ENCODE measurements at regions not wholly inside any gene's neighbourhood (a gene's known extent, or its start where the extent isn't known, plus 50 kb on each side); places are given as distances from the start of the nearest gene placed in this dataset.

DNA sequence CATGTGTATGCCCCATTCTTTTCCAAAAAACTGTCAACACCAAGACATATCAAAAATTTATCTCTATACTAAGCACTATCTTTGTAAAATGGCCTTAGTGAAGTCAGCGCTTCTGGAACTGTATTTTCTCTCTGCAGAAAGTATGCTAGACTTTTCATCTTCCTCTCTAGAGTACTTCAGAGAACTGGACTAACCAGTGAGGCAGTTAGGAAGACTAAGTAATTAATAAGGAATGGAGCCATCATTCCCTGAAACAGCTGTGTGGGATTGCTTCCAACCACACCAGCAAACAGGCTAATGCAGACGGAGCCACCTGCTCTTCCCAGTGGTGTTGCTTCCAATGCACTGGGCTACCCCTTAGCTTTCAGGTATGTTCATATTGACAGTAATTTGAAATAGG lies 169.1 kb upstream of the FUT9 start:
- POLR2A ChIA-PET: no interaction called here
- Histone ChIP-seq H3K4me1 (ENCODE audit: control insufficient read depth, insufficient read depth, low read length) (no peaks in the 10 kb centered on the region), H3K9me3 (ENCODE audit: control insufficient read depth, insufficient read depth, low read depth, low read length) (no peaks in the 10 kb centered on the region), H3K27ac (ENCODE audit: low read length) (no peak overlapping the region), H3K27me3 (ENCODE audit: control insufficient read depth, insufficient read depth, low read length) (no peaks in the 10 kb centered on the region), H3K4me3 (ENCODE audit: low read depth in 2 of 2, low read length in 2 of 2) (no peak overlapping the region), H3K36me3 (ENCODE audit: control insufficient read depth, insufficient read depth, low read length) (no peaks in the 10 kb centered on the region)
- BruUV-seq (replicated peaks): no TSS peak
- CTCF ChIA-PET: no interaction called here
- TF ChIP-seq POLR2AphosphoS5 (IDR thresholded peaks at IDR 0.05; ENCODE audit: low read depth, low read length): no peak
- TF ChIP-seq TCF7L2 (IDR thresholded peaks at IDR 0.05; ENCODE audit: low read depth, low read length): no peak
- TF ChIP-seq, protein P1, sequence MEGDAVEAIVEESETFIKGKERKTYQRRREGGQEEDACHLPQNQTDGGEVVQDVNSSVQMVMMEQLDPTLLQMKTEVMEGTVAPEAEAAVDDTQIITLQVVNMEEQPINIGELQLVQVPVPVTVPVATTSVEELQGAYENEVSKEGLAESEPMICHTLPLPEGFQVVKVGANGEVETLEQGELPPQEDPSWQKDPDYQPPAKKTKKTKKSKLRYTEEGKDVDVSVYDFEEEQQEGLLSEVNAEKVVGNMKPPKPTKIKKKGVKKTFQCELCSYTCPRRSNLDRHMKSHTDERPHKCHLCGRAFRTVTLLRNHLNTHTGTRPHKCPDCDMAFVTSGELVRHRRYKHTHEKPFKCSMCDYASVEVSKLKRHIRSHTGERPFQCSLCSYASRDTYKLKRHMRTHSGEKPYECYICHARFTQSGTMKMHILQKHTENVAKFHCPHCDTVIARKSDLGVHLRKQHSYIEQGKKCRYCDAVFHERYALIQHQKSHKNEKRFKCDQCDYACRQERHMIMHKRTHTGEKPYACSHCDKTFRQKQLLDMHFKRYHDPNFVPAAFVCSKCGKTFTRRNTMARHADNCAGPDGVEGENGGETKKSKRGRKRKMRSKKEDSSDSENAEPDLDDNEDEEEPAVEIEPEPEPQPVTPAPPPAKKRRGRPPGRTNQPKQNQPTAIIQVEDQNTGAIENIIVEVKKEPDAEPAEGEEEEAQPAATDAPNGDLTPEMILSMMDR (IDR thresholded peaks at IDR 0.05): no peak
- TF ChIP-seq SIN3A (IDR thresholded peaks at IDR 0.05; ENCODE audit: borderline replicate concordance, insufficient read depth, low read depth, low read length): no peak
- TF ChIP-seq, protein P2, sequence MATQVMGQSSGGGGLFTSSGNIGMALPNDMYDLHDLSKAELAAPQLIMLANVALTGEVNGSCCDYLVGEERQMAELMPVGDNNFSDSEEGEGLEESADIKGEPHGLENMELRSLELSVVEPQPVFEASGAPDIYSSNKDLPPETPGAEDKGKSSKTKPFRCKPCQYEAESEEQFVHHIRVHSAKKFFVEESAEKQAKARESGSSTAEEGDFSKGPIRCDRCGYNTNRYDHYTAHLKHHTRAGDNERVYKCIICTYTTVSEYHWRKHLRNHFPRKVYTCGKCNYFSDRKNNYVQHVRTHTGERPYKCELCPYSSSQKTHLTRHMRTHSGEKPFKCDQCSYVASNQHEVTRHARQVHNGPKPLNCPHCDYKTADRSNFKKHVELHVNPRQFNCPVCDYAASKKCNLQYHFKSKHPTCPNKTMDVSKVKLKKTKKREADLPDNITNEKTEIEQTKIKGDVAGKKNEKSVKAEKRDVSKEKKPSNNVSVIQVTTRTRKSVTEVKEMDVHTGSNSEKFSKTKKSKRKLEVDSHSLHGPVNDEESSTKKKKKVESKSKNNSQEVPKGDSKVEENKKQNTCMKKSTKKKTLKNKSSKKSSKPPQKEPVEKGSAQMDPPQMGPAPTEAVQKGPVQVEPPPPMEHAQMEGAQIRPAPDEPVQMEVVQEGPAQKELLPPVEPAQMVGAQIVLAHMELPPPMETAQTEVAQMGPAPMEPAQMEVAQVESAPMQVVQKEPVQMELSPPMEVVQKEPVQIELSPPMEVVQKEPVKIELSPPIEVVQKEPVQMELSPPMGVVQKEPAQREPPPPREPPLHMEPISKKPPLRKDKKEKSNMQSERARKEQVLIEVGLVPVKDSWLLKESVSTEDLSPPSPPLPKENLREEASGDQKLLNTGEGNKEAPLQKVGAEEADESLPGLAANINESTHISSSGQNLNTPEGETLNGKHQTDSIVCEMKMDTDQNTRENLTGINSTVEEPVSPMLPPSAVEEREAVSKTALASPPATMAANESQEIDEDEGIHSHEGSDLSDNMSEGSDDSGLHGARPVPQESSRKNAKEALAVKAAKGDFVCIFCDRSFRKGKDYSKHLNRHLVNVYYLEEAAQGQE (IDR thresholded peaks at IDR 0.05; ENCODE audit: insufficient read depth in 1 of 2, low read depth in 2 of 2, low read length in 1 of 2): no peak
- intact Hi-C loops (cut with micrococcal nuclease; ENCODE audit: unreplicated experiment) (no loop called here), in situ Hi-C loops (cut with HindIII; ENCODE audit: low pct_unique_long_range_greater_than_20kb, low sequenced_read_pairs) (no loop called here)
- ATAC-seq (no peak), DNase-seq (ENCODE audit: low read depth, low spot score) (no peak)

DNA sequence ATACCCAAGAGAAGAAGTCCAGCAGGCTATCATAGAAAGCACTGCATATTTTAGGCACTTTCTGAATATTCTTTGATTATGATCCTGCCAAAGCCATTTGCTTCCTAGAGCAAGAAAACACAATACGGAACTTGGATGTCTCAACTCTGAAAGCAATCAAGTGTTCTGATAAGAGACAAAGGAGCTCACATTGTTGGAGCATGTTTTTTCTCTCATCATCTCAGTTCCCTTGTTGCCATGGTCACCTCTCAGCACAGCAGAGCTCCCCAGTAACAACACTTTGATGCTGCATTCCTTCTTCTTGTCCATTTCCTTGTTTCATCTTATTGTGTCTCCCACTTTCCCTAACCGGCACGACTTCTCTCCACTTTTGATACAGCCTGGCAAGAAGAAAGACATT lies 168.7 kb upstream of the FUT9 start:
- BruUV-seq (replicated peaks): no TSS peak
- DNase-seq (ENCODE audit: low read depth, low spot score) (no peak), ATAC-seq (no peak)
- Histone ChIP-seq H3K36me3 (ENCODE audit: control insufficient read depth, insufficient read depth, low read length) (no peaks in the 10 kb centered on the region), H3K27ac (ENCODE audit: low read length) (no peak overlapping the region), H3K4me1 (ENCODE audit: control insufficient read depth, insufficient read depth, low read length) (no peaks in the 10 kb centered on the region), H3K27me3 (ENCODE audit: control insufficient read depth, insufficient read depth, low read length) (no peaks in the 10 kb centered on the region), H3K4me3 (ENCODE audit: low read depth in 2 of 2, low read length in 2 of 2) (no peak overlapping the region), H3K9me3 (ENCODE audit: control insufficient read depth, insufficient read depth, low read depth, low read length) (no peaks in the 10 kb centered on the region)
- CTCF ChIA-PET: no interaction called here
- POLR2A ChIA-PET: no interaction called here
- in situ Hi-C loops (cut with HindIII; ENCODE audit: low pct_unique_long_range_greater_than_20kb, low sequenced_read_pairs) (no loop called here), intact Hi-C loops (cut with micrococcal nuclease; ENCODE audit: unreplicated experiment) (no loop called here)
- no peak for TF ChIP-seq SIN3A (IDR thresholded peaks at IDR 0.05; ENCODE audit: borderline replicate concordance, insufficient read depth, low read depth, low read length)
- TF ChIP-seq, protein P2 (IDR thresholded peaks at IDR 0.05; ENCODE audit: insufficient read depth in 1 of 2, low read depth in 2 of 2, low read length in 1 of 2): no peak
- TF ChIP-seq TCF7L2 (IDR thresholded peaks at IDR 0.05; ENCODE audit: low read depth, low read length): no peak
- TF ChIP-seq POLR2AphosphoS5 (IDR thresholded peaks at IDR 0.05; ENCODE audit: low read depth, low read length): no peak
- TF ChIP-seq, protein P1 (IDR thresholded peaks at IDR 0.05): no peak

All from Panc1 (cell line).